Activated CD4-positive, alpha-beta T cell treated with anti-CD3 and anti-CD28 coated beads, Interleukin-2, amount 50 U/mL, for 16 hours (primary cell): ENCODE measurements at regions not wholly inside any gene's neighbourhood (a gene's known extent, or its start where the extent isn't known, plus 50 kb on each side); places are given as distances from the start of the nearest gene placed in this dataset.
"Not testable (repeated sequence)": the region's sequence is repeated elsewhere in the genome, so short reads cannot be mapped to it uniquely, and the experiment has no call there.

ENCODE experiments used
- DNase-seq: peaks from one replicate; pipeline ENCODE4 v3.0.0-alpha.2; 2020

- no peak for DNase-seq
Measured at GRCh38 chr12:127912035-127912665, 354.8 kb upstream of the TMEM132C start.

DNA sequence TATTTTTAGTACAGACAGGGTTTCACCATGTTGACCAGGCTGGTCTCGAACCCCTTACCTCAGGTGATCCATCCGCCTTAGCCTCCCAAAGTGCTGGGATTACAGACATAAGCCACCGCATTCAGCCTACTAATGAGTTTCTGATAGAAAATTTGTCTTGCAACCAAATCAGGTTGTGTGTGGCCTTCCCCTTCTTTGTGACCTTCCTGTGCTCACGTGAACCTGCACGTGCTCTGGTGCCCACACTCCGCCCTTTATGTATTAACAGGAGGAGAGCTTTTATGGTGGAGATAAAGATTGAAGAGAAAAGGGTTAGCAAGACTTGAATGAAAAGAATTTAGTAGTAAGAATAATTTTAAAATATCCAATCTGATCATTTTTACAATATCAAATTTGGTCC lies 343.5 kb upstream of the TMEM132C start:
- DNase-seq: no peak

GRCh38 chr12:127925971-127926370 lies 341.0 kb upstream of the TMEM132C start:
- DNase-seq: no peak

DNA sequence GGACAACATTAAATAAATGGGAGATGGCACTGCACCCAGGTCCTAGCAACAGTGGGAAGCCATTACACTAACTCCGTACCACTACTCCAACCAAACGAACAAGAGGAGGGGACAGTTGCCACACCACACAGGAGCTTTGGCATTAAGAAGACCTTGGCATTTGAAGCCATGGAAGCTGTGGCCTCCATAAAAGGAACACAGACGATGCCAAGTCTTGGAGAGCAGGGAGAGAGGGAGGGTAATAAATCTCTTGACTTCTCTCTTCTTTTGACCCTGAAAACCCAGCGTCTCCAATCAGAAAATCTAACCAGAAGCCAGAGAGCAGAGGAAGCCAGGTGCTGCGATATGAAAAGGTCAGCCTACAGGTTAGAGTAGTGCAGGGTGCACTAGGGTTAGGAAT lies 338.8 kb upstream of the TMEM132C start:
- DNase-seq: no peak

DNA sequence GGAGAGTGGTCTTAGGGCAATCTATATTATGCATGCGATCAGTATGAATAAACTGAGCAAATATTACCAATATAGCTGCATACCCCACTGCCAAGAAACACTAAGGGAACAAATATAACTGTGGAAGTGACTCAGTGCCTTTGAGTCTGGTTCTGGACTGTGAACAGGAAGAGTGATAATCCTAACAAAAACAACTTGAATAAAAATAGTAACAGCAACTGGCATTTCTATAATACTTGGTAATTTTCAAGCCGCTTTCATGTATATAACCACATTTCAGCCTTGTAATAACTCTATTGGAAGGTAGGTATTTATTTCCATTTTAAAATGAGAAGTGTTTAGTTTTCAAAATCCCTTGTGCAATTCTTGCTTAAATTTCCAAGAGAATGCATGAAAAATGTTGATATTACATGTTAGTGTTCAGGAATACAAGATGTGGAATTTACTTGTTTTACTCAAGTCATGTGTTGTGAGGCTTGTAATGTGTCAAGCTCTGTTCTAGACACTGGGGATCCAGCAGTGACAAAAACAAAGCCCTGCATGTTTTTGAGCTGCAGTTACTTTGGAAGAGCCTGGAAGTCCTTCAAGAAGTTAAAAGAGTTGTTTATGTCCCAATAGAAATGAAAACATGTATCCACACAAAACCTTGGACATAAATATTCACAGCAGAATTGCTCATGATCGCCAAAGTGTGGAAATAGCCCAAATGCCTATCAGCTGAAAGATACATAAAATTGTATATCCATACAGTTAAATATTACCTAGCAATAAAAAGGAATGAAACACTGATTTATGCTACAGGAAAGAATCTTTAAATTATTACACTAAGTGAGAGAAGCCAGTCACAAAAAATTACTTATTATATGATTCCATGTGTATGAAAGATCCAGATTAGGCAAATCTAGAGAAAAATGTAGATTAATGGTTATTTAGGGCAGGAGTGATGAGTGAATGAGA lies 338.1 kb upstream of the TMEM132C start:
- DNase-seq: no peak

GRCh38 chr12:127930122-127930521 lies 336.8 kb upstream of the TMEM132C start:
- no peak for DNase-seq

DNA sequence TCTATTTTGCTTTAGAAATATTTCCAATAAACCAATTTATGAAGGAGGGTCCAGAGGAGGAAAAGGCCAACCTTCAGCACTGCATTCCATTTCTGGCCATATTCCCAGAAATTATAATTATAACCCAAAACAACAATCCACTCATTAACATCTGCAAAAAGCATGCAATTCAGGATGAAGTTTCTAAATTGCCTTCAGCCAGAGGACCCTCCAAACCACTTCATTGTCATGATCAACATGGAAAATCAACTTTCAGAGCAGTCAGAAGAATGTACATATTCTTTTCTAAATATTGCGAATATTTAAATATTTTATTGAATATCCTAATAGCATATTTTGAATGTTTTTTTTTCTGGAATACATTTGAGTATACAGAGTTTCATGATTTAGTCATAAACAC lies 332.6 kb upstream of the TMEM132C start:
- DNase-seq: no peak

DNA sequence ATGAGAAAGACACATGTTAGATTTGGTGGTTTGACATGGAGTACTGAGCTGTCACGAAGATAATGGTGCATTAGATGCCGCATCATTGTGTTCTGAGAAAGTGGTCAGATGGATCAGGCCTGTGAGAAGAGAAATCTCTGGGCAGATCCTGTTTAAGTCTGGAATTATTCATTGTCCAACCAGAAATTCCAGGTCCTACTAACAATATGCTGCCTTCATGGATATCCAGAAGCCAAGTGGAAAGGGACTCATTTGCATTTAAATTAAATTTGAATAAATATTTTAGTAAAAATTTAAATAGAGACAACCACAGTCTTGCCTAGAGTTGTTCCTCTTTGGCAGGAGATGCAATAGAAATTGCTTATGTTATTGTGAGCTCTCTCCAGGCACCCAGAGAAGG lies 330.5 kb upstream of the TMEM132C start:
- no peak for DNase-seq

GRCh38 chr12:127941332-127941731 lies 325.6 kb upstream of the TMEM132C start:
- DNase-seq: no peak

GRCh38 chr12:127942981-127943380 lies 324.0 kb upstream of the TMEM132C start:
- DNase-seq: no peak

DNA sequence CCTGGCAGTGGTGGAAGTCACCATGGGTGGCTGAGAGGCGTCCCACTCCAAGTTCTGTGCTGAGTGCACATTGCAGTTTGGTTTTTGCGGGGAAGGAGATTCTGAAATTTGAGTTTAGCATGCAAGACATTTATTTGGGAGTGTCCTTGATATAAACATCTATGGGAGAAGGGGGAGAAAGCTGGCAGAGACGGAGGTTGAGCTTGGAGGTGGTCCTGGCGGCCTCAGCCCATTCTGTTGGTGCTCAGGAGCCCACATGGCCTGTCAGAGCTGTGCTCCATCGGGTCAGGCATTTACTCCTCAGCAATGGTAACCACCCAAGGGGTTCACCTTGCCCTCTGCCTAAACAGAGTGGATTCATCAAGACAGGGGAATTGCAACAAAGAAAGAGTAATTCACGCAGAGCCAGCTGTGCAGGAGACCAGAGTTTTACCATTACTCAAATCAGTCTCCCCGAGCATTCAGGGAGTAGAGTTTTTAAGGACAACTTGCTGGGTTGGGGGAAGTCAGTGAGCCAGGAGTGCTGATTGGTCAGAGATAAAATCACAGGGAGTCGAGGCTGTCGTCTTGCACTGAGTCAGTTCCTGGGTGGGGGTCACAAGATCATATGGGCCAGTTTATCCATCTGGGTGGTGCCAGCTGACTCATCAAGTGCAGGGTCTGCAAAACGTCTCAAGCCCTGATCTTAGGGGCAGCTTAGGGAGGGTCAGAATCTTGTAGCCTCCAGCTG lies 323.3 kb upstream of the TMEM132C start:
- DNase-seq: no peak

GRCh38 chr12:127944211-127944899 lies 322.6 kb upstream of the TMEM132C start:
- DNase-seq: no peak

DNA sequence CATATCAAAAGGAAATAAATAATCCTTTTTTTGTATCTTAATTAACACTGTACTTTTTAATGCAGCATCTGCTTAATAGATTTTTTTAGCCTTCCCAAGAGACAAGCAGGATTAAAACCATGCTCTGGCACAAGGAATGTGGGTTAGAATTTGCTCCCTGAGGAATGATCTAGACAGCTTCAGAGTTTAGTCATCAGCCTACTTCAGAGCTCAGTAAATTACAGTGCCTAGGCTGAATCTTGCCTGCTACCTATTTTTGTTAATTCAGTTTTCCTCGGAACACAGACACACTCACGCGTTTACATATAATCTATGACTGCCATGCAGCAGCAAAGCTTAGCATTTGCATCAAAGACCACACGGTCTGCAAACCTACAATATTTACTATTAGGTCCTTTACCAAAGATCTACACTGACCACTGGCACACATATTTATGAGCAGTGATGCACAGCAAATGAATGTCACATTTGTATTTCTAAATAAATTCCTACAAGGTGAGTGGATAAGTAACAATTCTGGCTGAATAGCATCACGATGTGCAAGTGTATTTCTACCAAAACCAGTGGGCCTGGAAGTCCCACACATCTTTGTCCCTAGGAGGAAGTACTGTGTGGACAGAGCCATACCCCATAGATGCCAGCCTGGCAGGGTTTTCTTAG lies 309.8 kb upstream of the TMEM132C start:
- DNase-seq: no peak

- no peak for DNase-seq
Measured at GRCh38 chr12:127962303-127962702, 304.7 kb upstream of the TMEM132C start.

- DNase-seq: no peak
Measured at GRCh38 chr12:127963933-127964332, 303.0 kb upstream of the TMEM132C start.

GRCh38 chr12:127964717-127965116 lies 302.3 kb upstream of the TMEM132C start:
- no peak for DNase-seq

DNA sequence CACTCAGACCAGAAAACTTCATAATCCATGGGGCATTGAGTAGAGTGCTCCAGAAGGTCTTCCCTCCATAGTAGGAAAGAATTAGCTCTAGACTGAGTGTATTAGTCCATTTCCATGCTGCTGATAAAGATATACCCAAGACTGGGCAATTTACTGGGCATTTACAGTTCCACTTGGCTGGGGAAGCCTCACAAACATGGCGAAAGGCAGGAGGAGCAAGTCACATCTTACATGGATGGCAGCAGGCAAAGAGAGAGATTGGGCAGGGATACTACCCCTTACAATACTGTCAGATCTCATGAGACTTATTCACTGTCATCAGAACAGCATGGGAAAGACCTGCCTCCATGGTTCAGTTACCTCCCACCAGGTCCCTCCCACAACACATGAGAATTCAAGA lies 300.6 kb upstream of the TMEM132C start:
- DNase-seq: no peak

- no peak for DNase-seq
Measured at GRCh38 chr12:127970491-127970890, 296.5 kb upstream of the TMEM132C start.

GRCh38 chr12:127980585-127980984 lies 286.4 kb upstream of the TMEM132C start:
- no peak for DNase-seq

- DNase-seq: no peak
Measured at GRCh38 chr12:127981875-127982274, 285.1 kb upstream of the TMEM132C start.

- not testable (repeated sequence) for DNase-seq
Measured at GRCh38 chr12:127983213-127983791, 283.7 kb upstream of the TMEM132C start.
